Neural progenitor cell (in vitro differentiated cells): ENCODE measurements at regions not wholly inside any gene's neighbourhood (a gene's known extent, or its start where the extent isn't known, plus 50 kb on each side); places are given as distances from the start of the nearest gene placed in this dataset.

ENCODE experiments used
- DNase-seq: peaks from one replicate; pipeline ENCODE4 v3.0.0-alpha.2; 2016; ENCODE audit warnings: low spot score
- H2AFZ ChIP-seq: fragments of 200-600 bp; sonication (generic); replicated peaks from 2 replicates; pipeline ENCODE4 v1.6.1; 2016; ENCODE audit warnings: antibody characterized with exemption
- H3F3A ChIP-seq: fragments of 200-600 bp; sonication (generic); 2 replicates; pipeline ENCODE4 v1.6.1; 2016; ENCODE audit warnings: antibody characterized with exemption, low read depth
- H3K27ac ChIP-seq: fragments of 200-600 bp; sonication (generic); 2 replicates; pipeline ENCODE4 v1.5.1; 2016; ENCODE audit warnings: mild to moderate bottlenecking
- H3K27me3 ChIP-seq: fragments of 200-600 bp; sonication (generic); 2 replicates; pipeline ENCODE4 v1.6.1; 2016; ENCODE audit warnings: mild to moderate bottlenecking, moderate library complexity
- H3K36me3 ChIP-seq: fragments of 200-600 bp; sonication (generic); 2 replicates; pipeline ENCODE4 v1.5.1; 2016
- H3K4me1 ChIP-seq: fragments of 200-600 bp; sonication (generic); 2 replicates; pipeline ENCODE4 v1.6.1; 2016; ENCODE audit warnings: mixed run types
- H3K4me2 ChIP-seq: fragments of 200-600 bp; sonication (generic); 2 replicates; pipeline ENCODE4 v1.6.1; 2016
- H3K4me3 ChIP-seq: fragments of 200-600 bp; sonication (generic); 2 replicates; pipeline ENCODE4 v1.5.1; 2016
- H3K79me2 ChIP-seq: fragments of 200-600 bp; sonication (generic); 2 replicates; pipeline ENCODE4 v1.6.1; 2016; ENCODE audit warnings: low read depth
- H3K9ac ChIP-seq: fragments of 200-600 bp; sonication (generic); 2 replicates; pipeline ENCODE4 v1.6.1; 2016
- H3K9me3 ChIP-seq: fragments of 200-600 bp; sonication (generic); 2 replicates; pipeline ENCODE4 v1.5.1; 2016; ENCODE audit warnings: low read depth
- H4K20me1 ChIP-seq: fragments of 200-600 bp; sonication (generic); 2 replicates; pipeline ENCODE4 v1.6.1; 2016; ENCODE audit warnings: low read depth
- H3K27ac Mint-ChIP-seq: 3 replicates; pipeline ENCODE4 v1.8.0; 2021; ENCODE audit warnings: mixed read lengths
- H3K27me3 Mint-ChIP-seq: 2 replicates; pipeline ENCODE4 v1.8.0; 2022; ENCODE audit warnings: low read depth, mild to moderate bottlenecking, inconsistent platforms, moderate library complexity, mixed read lengths; ENCODE audit not compliant: insufficient read depth
- H3K36me3 Mint-ChIP-seq: 3 replicates; pipeline ENCODE4 v1.8.0; 2021; ENCODE audit warnings: mixed read lengths
- H3K4me1 Mint-ChIP-seq: 3 replicates; pipeline ENCODE4 v1.8.0; 2021; ENCODE audit warnings: mixed read lengths
- H3K4me3 Mint-ChIP-seq: 3 replicates; pipeline ENCODE4 v1.8.0; 2021; ENCODE audit warnings: mild to moderate bottlenecking, moderate library complexity, mixed read lengths
- H3K9me3 Mint-ChIP-seq: 3 replicates; pipeline ENCODE4 v1.8.0; 2020; ENCODE audit warnings: mixed read lengths
- EZH2 ChIP-seq: fragments of 200-600 bp; sonication (generic); IDR thresholded peaks from 2 replicates; pipeline ENCODE4 v1.6.1; 2017; ENCODE audit warnings: antibody characterized with exemption, mild to moderate bottlenecking, moderate library complexity
- EZH2phosphoT487 ChIP-seq: fragments of 200-600 bp; sonication (generic); IDR thresholded peaks from 2 replicates; pipeline ENCODE4 v1.6.1; 2017; ENCODE audit warnings: antibody characterized with exemption
- TF ChIP-seq, protein P1 (sequence below): fragments of 200-600 bp; sonication (generic); IDR thresholded peaks from 2 replicates; pipeline ENCODE4 v1.5.1; 2017; ENCODE audit warnings: antibody characterized with exemption, mild to moderate bottlenecking

DNA sequence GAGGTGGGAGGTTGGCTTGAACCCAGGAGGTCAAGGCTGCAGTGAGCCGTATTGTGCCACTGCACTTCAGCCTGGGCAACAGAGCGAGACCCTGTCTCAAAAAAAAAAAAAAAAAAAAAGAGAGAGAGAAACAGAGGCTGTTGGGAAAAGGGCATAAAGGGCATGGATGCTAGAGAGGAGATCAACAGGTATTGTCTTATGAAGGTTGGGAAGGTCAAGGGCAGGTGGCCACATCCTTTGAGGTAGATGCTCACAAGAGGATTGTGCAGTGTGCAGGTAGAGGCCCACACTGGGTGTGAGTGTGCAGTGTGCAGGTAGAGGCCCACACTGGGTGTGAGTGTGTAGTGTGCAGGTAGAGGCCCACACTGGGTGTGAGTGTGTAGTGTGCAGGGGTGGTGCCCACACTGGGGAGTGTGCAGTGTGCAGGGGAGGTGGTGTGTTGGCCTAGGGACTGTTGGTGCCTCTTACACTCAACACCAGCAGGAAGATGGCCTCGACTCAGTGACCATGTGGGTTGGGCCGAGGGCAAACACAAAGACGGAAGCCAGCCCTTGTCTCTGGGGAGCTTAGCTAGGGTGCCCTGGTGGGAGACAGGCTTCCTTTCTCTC, 404.9 kb upstream of the TNRC6C start:
- Histone ChIP-seq H3K4me2 (no peak overlapping the region), H4K20me1 (no peaks in the 10 kb centered on the region), H3K9me3 (no peaks in the 10 kb centered on the region), H3K36me3 (no peaks in the 10 kb centered on the region), H3K9ac (no peak overlapping the region), H3K79me2 (no peaks in the 10 kb centered on the region), H3K27me3 (no peaks in the 10 kb centered on the region), H3K27ac (no peak overlapping the region), H3K4me3 (no peak overlapping the region), H2AFZ (no peak overlapping the region), H3F3A (no peaks in the 10 kb centered on the region), H3K4me1 (peaks cover 18% of the 10 kb centered on the region)
- H3K9me3 Mint-ChIP-seq: no peaks in the 10 kb centered on the region
- H3K4me1 Mint-ChIP-seq: peaks cover 33% of the 10 kb centered on the region
- TF ChIP-seq, protein P1, sequence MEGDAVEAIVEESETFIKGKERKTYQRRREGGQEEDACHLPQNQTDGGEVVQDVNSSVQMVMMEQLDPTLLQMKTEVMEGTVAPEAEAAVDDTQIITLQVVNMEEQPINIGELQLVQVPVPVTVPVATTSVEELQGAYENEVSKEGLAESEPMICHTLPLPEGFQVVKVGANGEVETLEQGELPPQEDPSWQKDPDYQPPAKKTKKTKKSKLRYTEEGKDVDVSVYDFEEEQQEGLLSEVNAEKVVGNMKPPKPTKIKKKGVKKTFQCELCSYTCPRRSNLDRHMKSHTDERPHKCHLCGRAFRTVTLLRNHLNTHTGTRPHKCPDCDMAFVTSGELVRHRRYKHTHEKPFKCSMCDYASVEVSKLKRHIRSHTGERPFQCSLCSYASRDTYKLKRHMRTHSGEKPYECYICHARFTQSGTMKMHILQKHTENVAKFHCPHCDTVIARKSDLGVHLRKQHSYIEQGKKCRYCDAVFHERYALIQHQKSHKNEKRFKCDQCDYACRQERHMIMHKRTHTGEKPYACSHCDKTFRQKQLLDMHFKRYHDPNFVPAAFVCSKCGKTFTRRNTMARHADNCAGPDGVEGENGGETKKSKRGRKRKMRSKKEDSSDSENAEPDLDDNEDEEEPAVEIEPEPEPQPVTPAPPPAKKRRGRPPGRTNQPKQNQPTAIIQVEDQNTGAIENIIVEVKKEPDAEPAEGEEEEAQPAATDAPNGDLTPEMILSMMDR: no peak
- TF ChIP-seq EZH2phosphoT487 (no peak), EZH2 (no peak)
- no peaks in the 10 kb centered on the region for H3K36me3 Mint-ChIP-seq
- H3K27ac Mint-ChIP-seq: peak overlapping the region; percentile 12
- H3K4me3 Mint-ChIP-seq: peak overlapping the region; percentile 42
- peaks cover 5% of the 10 kb centered on the region for H3K27me3 Mint-ChIP-seq
- no peak for DNase-seq

DNA sequence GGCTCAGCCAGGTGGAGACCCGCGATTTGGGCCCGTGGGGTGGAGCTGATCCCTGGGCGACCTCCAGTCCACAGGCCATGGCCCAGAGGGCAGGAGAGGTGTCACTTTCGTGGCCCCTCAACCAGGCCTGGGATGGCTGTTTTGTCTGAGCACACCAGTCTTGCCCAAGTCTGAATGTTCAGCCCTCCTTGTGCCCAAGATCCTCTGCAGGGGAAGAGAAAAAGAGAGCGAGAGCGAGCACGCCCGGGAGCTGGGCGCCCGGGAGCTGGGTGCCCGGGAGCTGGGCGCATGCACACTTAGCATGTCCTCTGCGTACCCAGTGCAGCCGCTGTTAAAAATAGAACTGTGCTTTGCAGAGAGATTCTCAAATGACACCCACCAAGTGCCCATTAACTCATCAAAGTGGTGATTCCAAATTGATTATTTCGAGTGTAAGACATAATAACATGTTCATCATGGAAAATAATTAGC, 403.3 kb upstream of the TNRC6C start:
- Histone ChIP-seq H3K9me3 (no peaks in the 10 kb centered on the region), H3K4me2 (no peak overlapping the region), H3F3A (no peaks in the 10 kb centered on the region), H3K4me1 (peaks cover 18% of the 10 kb centered on the region), H3K27me3 (no peaks in the 10 kb centered on the region), H3K79me2 (no peaks in the 10 kb centered on the region), H4K20me1 (no peaks in the 10 kb centered on the region), H3K9ac (no peak overlapping the region), H3K27ac (no peak overlapping the region), H3K4me3 (no peak overlapping the region), H2AFZ (no peak overlapping the region), H3K36me3 (no peaks in the 10 kb centered on the region)
- Mint-ChIP-seq H3K4me1 (peaks cover 31% of the 10 kb centered on the region), H3K36me3 (no peaks in the 10 kb centered on the region), H3K4me3 (no peak overlapping the region), H3K27ac (no peak overlapping the region), H3K9me3 (no peaks in the 10 kb centered on the region), H3K27me3 (peaks cover 5% of the 10 kb centered on the region)
- DNase-seq: no peak
- no peak for TF ChIP-seq EZH2phosphoT487
- TF ChIP-seq, protein P1: no peak
- TF ChIP-seq EZH2: no peak

DNA sequence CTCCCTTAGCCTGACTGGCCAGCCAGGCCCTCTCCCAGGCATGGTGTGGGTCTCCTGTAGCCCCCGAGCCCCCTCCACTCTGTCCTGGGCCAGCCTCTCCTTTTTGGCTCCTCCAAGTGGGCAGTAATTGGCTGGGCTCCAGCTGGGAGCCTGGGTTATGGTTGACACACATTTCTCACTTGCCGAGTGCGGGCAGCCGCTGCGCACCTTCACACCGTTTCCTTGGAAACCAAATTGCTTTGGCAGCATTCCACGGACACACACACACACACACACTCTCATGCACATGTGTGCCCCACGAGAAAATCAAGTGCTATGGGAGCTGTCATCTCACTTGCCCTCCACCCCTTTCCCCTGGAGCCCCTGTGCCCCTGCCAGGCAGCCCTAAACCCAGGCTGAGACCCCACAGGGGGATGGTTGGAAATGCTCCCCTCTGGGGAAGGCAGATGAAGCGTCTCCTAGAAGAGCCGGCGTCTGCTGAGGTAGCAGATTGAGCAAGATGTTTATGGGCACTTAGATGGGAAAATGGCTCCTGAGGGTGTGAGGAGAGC, 402.7 kb upstream of the TNRC6C start:
- no peak overlapping the region for H3K27ac ChIP-seq
- no peaks in the 10 kb centered on the region for H3K9me3 ChIP-seq
- H2AFZ ChIP-seq: no peak overlapping the region
- no peak overlapping the region for H3K4me2 ChIP-seq
- no peak overlapping the region for H3K4me3 ChIP-seq
- no peaks in the 10 kb centered on the region for H3K27me3 ChIP-seq
- peaks cover 18% of the 10 kb centered on the region for H3K4me1 ChIP-seq
- H3K36me3 ChIP-seq: no peaks in the 10 kb centered on the region
- no peak overlapping the region for H3K4me3 Mint-ChIP-seq
- no peak overlapping the region for H3K9ac ChIP-seq
- H3K79me2 ChIP-seq: no peaks in the 10 kb centered on the region
- no peaks in the 10 kb centered on the region for H3K36me3 Mint-ChIP-seq
- no peaks in the 10 kb centered on the region for H4K20me1 ChIP-seq
- DNase-seq: peak; percentile 31
- TF ChIP-seq EZH2 (no peak), EZH2phosphoT487 (no peak)
- TF ChIP-seq, protein P1: no peak
- no peaks in the 10 kb centered on the region for H3F3A ChIP-seq
- H3K27me3 Mint-ChIP-seq: peaks cover 5% of the 10 kb centered on the region
- H3K4me1 Mint-ChIP-seq: peaks cover 31% of the 10 kb centered on the region
- H3K27ac Mint-ChIP-seq: peak overlapping the region; percentile 29
- no peaks in the 10 kb centered on the region for H3K9me3 Mint-ChIP-seq
